HG03442 (cell line): ENCODE measurements at regions not wholly inside any gene's neighbourhood (a gene's known extent, or its start where the extent isn't known, plus 50 kb on each side); places are given as distances from the start of the nearest gene placed in this dataset.

ENCODE experiments used
- ATAC-seq: cut with Tn5 transposase; IDR thresholded peaks from one replicate; pipeline ENCODE4 v1.9.1; 2021; ENCODE audit warnings: mild to moderate bottlenecking, moderate library complexity; ENCODE audit not compliant: unreplicated experiment

DNA sequence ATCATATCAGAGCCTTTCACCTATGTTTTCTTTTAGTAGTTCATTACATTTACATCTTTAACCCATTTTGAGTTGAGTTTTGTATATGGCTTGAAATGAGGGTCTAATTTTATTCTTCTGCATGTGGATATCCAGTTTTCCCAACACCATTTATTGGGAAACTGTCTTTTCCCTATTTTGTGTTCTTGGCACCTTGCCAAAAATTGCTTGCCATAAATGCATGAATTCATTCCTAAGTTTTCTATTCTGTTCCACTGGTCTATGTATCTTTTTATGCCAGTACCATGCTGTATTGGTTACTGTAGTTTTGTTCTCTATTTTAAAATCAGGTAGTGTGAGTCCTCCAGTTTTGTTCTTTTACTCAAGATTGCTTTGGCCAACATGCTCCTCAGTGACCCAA lies 144.0 kb upstream of the OBI1 start:
- ATAC-seq: no peak

DNA sequence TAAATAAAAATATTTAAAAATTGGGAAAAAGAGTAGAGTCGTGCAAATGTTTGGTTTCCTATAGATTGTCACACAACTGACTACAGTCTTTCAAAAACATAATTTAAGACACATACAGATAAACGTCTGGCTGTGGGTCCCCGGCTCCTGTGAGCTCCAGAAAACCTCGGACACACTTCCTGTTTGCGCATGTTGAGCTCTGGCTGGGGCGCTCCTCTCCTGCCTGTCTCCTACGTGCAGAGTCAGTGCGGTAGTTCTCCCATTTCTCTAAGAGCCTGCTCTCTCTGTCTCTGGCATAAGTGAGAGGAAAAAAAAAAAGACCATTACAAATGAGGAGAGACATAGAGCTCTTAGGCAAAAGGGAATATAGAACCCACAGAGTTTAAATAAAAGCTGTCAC lies 128.2 kb upstream of the OBI1 start:
- no peak for ATAC-seq

DNA sequence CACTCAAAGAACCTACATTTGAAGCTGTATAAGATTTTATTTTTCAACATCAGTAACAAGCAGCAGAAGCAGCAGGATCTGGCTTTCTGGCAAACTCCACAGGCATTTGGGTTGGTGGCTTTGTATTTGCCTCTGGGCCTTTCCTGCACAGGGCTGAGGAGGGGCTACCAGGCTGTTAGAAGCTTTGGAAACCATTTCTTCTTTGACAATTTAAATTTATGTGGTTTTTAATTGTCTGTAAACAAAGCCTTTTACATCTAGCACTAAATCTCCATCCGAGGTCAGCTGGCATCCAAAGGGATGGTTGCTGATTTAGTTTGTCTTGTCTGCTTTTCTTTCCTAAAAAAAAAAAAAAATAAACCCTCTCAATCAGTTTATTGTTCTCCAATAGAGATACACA lies 127.5 kb upstream of the OBI1 start:
- no peak for ATAC-seq

DNA sequence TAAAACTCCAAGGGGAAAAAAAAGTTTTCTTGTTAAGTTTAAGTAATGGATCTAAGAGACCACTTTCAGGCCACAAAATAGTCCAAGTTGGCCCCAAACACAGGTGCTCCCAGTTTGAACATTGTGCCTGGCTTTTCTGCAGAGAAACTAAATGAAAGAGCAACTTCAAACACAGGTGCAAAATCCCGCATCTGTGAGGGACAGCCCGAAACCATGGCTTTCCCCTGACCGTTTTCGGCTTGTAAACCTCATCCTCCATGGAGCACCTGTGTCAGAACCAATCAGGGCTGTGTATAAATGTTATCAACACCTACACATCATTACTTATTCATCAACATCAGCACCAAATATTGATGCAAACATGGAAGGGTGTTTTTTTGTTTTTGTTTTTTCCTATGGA lies 126.8 kb upstream of the OBI1 start:
- ATAC-seq: no peak

DNA sequence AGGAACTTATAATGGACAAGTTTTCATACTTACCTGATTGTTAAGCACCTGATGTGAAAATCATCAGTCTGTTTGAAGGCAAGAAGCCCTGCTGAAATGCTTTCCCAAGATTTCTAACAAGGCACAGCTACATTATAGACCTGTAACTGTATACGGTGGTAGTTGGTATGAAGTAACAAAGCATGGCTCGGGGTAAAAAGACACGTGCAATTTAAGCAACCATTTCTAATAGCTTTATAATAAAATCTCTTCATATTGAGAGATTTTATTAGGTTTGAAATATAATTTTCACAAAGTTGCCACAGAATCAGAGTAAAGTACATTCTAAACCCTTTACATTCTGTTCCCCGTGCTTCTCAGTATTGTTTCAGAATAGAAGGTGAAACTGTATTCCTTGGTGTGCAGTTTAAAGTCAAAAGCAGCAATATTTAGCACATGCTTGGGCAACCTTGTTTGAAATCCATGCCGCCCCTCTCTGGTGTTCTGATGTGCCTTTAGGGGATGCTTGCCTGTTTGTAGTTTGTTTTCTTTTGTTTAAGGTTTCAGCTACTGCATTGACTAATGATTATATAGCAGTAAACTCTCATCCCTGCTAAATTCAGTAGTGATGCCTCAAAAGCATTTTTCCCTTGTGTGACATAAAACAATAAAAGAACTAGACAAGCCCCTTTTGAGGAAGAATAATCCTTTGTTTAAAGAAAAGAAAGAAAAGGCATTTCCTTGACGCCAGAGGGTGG lies 125.2 kb upstream of the OBI1 start:
- ATAC-seq: no peak

DNA sequence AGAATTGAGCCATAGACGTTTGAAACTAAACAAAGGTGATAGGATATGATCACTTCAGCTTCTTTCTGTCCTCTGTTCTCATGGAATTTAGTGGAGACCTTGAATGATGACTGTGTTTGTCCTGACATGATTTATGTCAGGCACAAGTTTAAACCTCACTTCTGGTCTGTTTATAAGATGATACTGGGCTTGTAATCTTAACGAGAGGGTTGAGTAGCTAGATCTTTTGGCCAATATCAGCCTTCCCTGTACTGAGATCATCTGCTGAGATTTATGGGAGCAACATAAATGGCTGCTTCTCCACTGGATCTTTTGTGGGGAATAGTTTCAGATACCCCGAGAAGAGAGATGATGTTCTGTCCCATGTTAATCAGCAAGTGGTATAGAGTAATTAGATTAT lies 121.8 kb upstream of the OBI1 start:
- no peak for ATAC-seq

DNA sequence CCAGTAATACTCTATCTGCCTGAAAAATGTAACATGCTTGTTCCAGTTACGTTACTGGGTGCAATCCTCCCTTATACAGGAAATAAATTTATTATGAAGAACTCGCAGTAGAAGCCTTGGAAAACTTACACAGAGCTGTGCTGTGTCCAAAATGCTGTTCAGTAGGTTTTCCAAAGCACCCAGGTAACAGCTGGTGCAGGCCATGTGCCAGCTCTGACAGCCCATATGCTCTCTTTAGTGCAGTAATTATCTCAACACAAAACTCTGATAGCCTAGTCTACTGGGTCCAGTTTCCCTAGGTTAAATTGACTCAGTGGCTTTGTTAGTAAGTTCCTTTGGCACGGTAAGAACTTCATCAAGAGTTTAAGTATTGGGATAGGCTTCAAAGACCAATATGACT lies 120.7 kb upstream of the OBI1 start:
- ATAC-seq: no peak

DNA sequence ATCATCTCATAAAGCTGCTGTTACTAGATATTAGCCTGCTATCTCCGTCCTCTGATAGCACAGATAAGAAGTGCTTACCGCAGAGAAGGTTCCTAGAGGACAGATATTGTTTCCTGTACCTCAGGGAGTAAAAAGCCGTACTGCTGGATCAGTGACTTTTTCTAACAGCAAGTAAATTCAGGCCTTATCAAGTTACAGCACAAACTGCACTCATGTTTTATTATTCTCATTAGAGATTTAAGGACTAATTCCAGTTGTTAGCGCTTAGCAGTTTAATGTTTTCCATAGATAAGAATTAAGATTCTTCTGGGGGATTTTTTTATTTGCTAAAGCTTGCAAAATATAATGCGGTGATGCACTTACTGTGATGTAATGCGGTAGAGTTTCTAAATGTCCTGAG lies 119.0 kb upstream of the OBI1 start:
- no peak for ATAC-seq

DNA sequence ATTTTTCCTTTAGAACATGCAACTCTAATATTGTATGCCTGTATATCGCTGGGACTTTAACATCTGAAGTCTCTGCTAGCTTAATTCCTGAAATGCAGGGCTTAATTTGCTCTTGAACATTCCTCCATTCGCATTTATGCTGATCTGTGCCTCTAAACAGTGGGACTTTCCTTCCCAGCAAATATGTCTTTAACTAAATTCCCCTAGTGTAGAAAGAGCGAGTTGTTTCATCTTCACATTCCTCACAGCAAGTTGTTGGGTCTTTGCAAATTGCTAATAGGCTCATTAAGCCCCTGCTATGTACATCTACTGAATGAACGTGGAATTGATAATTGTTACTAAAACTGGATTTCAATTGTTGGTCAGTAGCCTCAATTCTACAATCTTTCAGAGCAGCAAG lies 118.4 kb upstream of the OBI1 start:
- ATAC-seq: no peak

DNA sequence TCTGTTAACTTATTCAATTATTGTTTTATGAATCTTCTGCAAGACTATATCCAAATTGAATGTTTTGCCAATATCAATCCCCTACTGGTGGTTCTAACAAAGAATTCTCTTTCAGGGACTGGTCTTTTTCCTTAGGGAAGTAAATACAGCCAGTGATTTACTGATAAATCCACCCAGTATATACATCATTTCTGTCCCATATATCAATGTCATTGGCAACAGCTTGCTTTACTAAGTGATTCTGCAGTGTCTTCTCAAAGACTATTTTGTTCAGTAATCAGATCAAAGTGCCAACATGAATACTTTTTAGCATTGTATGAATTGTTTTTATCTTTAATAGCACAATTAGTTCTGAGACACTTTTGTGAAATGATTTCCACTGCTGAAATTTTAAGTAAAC lies 114.0 kb upstream of the OBI1 start:
- ATAC-seq: no peak

DNA sequence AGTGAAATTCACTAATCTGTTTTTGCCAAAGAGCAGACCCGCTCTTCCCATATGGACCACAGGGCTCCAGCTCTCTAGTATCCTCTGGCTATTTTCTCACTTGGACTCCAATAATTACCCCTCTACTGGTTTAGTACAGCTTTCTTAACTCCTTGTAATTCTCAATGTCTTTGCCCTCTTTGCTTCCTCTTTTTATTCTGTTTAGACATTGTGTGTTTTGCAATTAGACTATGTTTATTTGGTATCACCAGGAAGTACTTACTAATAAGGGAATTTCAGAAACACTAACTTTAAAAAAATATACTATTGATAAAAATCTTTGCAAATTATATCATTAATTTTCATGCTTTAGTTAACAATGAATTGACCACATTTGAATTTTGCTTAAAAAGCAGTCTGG lies 111.6 kb upstream of the OBI1 start:
- ATAC-seq: no peak

DNA sequence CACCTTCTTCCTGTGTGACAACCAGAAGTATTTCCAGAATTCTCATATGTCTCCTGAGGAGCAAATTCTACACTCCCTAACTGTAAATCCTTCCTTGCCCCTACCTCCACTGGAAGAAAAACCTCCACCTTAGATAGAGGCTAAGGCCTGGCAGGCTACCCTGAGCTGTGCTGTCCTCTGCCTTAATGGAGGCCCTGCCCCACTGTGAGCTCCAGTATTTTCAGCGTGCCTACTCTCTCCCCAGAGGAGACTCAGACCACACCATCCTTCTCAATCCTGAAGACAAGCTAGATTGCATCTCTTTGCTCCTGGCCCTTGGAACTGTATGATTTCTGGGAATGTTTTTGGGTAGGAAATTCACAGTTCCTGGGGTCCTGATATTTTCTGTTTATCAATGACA lies 110.0 kb upstream of the OBI1 start:
- no peak for ATAC-seq

DNA sequence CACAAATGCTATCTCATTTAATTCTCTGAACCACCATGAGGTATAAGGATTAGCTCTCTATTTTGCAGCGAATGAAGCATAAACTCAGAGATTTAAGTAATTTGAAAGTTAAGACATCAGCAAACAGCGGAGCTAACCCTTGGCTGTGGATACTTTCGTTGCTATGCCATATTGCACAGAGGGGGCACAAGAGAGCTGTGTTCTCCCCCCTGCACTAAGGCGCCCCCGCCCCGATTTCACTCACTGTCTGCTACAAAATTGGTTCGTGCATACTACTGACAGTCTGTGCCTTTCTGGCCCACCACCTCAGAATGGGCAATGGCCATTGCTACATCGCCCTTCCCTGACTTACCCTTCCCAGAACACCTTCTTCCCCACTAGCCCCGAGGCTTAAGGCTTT lies 105.7 kb upstream of the OBI1 start:
- no peak for ATAC-seq

DNA sequence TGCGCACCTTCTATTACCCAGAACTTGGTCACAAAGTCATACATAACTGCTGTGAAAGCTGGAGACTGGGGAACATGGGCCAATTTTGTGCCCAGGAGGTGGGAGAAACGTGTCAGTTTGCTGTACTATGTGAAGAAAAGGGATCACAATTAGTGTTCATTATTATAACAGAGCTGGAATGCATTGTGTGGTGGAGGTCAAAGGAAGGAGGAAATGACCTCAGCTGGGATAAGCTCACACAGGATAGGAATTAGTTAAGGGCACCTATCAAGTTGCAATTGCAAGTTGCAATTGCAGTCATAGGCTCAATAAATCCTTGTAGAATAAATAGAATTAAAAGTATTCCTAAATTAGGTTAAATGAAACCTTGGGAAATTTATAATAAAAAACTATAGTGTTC lies 103.9 kb upstream of the OBI1 start:
- ATAC-seq: no peak

DNA sequence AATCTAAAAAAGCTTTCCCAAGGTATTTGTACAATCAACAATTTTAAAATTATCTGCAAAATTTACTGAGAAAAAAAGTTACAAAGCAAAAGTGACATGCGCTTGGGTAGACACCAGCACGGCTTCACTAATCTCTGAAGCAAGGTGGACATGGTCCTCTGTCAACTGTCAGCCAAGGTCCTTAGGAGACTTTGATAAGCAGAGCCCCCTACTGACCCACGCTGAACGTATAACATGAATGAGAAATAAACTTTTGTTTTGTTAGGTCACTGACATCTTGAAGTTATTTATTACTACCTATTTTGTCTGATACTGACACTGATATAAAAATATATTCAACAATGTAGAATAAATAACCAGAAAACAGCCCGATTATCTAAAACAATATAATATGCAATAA lies 100.7 kb upstream of the OBI1 start:
- no peak for ATAC-seq

DNA sequence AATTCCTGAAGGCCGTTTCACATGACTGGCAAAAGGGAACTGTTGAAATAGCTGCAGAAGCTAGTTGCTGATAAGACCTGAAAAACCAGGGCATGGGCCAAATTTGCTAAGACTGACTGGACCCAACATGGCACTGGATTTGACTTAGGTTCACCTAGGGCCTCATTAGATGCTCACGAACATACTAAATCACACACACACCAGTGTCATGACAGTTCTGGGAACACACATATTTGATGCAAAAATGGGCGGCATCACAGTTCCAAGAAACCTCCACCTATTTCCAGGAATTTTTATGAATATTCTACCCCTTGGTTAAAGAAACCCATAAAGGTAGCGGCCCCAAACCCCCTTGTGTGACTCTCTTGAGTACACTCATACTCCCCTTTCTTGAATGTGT lies 99.6 kb upstream of the OBI1 start:
- ATAC-seq: no peak

DNA sequence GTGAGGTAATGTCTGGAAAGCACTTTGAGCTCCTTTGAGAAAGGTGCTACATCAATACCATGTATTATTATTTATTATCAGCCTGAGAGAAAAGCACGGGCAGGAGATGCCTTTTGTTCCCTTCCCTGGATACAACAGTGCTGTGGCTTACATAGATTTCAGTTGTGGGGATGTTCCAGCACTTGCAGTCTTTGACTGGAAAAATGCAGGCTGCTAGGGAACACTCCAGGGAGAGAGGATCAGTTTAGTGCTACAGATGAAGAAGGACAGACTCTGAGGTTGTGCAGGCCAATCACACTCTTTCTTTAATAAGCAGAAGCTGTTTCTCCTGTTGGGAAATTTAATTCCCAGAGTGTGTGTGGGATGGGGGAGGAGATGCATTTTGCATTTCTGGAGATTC lies 94.5 kb upstream of the OBI1 start:
- no peak for ATAC-seq

DNA sequence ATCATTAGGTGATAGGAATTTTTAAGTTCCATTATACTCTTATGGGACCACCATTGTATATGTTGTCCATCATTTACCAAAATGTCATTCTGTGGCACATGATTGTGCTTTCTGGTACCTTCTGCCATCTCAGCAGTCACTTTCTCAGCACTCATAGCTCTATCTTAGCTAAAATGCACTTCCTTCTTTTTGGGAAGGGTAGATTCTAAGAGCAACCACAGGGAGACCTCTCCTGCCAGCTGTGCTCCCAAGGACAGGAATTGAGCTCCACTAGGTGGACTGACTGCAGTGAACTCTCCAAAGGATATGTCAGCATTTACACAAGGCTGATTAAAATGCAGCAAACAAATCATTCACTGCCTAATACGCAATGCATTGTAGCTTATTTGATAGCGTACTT lies 91.8 kb upstream of the OBI1 start:
- ATAC-seq: no peak

DNA sequence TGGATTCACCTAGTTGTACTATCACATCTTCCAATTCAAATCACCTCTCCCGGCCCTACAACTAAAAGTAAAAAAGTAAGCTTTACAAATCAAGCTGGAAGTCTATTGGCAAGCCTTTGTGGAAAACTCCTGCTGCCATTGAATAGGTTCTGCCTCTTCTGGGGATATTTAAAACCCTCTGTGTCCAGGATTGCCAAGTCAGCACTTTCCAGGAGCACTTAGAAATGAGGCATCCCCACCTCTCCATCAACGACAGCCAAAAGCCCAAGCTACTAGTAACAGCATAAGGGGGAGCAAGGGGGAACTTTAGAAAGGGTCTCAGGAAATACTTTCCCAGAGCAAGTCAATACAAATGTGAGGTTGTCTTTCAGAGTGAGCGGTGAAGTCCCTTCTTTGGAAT lies 85.0 kb upstream of the OBI1 start:
- no peak for ATAC-seq

DNA sequence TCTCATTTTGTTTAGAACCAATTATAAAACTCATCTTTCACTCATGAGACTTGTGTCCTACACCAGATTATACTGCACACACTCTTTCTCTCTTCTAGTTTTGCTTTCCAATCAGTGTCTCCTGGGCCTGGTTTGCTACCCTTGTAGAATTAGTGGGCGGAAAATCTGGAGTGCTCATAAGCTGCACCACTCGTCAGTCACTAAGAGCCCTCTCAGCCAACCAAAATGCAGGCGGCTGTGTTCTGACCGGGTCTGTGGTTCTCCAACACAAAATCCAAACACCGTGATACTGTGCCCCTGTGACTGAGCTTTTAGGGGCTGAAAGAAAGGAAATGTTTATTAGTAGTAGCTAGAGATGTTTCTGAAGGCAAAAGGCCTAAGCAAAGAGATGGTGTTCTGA lies 83.7 kb upstream of the OBI1 start:
- ATAC-seq: no peak

DNA sequence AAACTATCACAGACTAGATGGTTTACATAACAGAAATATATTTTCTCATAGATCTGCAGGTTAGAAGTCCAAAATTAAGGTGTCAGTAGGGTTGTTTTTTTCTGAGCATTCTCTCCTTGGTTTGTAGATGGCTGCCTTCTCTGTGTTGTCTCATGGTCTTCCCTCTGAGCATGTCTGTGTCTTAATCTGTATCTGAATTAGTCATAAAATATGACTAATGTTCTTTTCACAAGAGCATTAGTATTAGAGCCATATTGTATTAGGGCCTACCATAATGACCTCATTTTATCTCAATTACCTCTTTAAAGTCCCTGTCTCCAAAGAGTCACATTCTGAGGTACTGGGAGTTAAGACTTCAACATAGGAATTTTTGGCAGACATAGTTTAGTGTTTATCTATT lies 77.2 kb upstream of the OBI1 start:
- no peak for ATAC-seq

DNA sequence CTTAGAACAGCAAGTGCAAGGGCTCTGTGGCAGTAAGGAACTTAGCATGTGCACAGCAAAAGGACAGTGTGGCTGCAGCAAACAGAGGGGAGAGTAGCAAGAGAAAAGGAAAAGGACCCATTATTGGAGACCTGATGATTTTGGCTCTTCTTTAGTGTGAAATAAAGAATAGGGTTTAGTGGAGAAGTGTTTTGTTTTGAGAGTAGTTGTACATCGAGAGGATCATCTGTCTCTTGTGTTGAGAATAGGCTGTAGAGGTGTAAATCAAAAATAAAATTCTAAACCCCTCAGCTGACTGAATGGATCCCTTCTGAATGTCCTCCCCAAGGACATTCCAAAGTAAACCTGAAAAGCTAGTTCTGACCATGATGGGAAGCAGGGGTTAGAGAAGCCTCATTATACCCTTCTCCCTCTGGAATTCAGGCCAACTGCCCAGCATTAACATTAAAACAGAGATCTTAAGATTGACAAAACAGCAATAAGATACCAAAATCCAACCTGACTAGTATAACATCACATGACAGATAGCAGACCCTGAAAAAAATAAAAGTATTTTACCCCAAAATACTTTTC lies 73.6 kb upstream of the OBI1 start:
- ATAC-seq: no peak

DNA sequence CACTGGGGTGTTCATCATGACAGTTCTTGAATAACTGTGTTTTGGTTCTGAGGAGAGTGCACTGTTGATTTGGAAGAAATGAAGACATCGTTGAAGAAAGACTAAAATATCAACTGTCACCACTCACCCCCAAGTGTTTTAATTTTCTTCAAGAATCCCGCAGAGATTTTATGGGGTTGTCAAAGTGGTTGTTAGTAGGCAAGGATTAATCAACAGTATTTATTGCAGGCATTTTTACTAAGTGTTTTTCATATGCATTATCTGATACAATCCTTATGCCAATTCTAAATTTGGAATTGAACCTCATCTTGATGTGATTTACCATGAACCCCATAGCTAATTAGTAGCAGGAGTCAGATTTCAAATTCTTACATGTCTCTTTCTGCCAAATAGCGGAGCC lies 63.7 kb upstream of the OBI1 start:
- no peak for ATAC-seq
